Mononuclear cell (primary cell): ENCODE measurements at regions not wholly inside any gene's neighbourhood (a gene's known extent, or its start where the extent isn't known, plus 50 kb on each side); places are given as distances from the start of the nearest gene placed in this dataset.

Source experiments
- H3K27me3 ChIP-seq: 2 replicates; pipeline ENCODE4 v1.6.0; 2011; ENCODE audit warnings: low read length, control low read depth; ENCODE audit not compliant: insufficient read depth
- H3K4me1 ChIP-seq: 2 replicates; pipeline ENCODE4 v1.5.1; 2011; ENCODE audit warnings: mild to moderate bottlenecking, low read length, control low read depth; ENCODE audit not compliant: insufficient read depth
- H3K4me3 ChIP-seq: 2 replicates; pipeline ENCODE4 v1.5.1; 2011; ENCODE audit warnings: mild to moderate bottlenecking, low read length, moderate library complexity
- H3K9me3 ChIP-seq: 2 replicates; pipeline ENCODE4 v1.5.1; 2011; ENCODE audit warnings: low read depth, mild to moderate bottlenecking, control low read depth, low read length

- H3K4me1 ChIP-seq: no peaks in the 10 kb centered on the region
- H3K9me3 ChIP-seq: no peaks in the 10 kb centered on the region
- H3K27me3 ChIP-seq: no peaks in the 10 kb centered on the region
- H3K4me3 ChIP-seq: no peak overlapping the region
Observed at GRCh38 chr1:209513226-209513625, 70.3 kb upstream of the CAMK1G start.

GRCh38 chr1:209516771-209517680 is 66.5 kb upstream of the CAMK1G start:
- Histone ChIP-seq H3K27me3 (no peaks in the 10 kb centered on the region), H3K9me3 (no peaks in the 10 kb centered on the region), H3K4me1 (no peaks in the 10 kb centered on the region), H3K4me3 (no peak overlapping the region)

GRCh38 chr1:209517681-209518050 is 65.8 kb upstream of the CAMK1G start:
- Histone ChIP-seq H3K9me3 (no peaks in the 10 kb centered on the region), H3K27me3 (no peaks in the 10 kb centered on the region), H3K4me1 (no peaks in the 10 kb centered on the region), H3K4me3 (no peak overlapping the region)

- no peak overlapping the region for H3K4me3 ChIP-seq
- no peaks in the 10 kb centered on the region for H3K4me1 ChIP-seq
- H3K27me3 ChIP-seq: no peaks in the 10 kb centered on the region
- H3K9me3 ChIP-seq: no peaks in the 10 kb centered on the region
Observed at GRCh38 chr1:209519786-209520185, 63.7 kb upstream of the CAMK1G start.

GRCh38 chr1:209522826-209523225 is 60.7 kb upstream of the CAMK1G start:
- no peaks in the 10 kb centered on the region for H3K9me3 ChIP-seq
- H3K27me3 ChIP-seq: no peaks in the 10 kb centered on the region
- no peaks in the 10 kb centered on the region for H3K4me1 ChIP-seq
- no peak overlapping the region for H3K4me3 ChIP-seq

- no peaks in the 10 kb centered on the region for H3K27me3 ChIP-seq
- H3K9me3 ChIP-seq: no peaks in the 10 kb centered on the region
Observed at GRCh38 chr1:209526137-209526536, 57.4 kb upstream of the CAMK1G start.

GRCh38 chr1:209527372-209527771 is 56.1 kb upstream of the CAMK1G start:
- no peaks in the 10 kb centered on the region for H3K27me3 ChIP-seq
- H3K9me3 ChIP-seq: no peaks in the 10 kb centered on the region
- H3K4me1 ChIP-seq: no peaks in the 10 kb centered on the region

More at GRCh38 chr1:209526137-209526536, 57.4 kb upstream of the CAMK1G start:
- Histone ChIP-seq H3K4me3 (no peak overlapping the region), H3K4me1 (no peaks in the 10 kb centered on the region)

GRCh38 chr1:209527993-209528717 is 55.4 kb upstream of the CAMK1G start:
- Histone ChIP-seq H3K9me3 (no peaks in the 10 kb centered on the region), H3K27me3 (no peaks in the 10 kb centered on the region), H3K4me3 (no peak overlapping the region), H3K4me1 (no peaks in the 10 kb centered on the region)

More at GRCh38 chr1:209527372-209527771, 56.1 kb upstream of the CAMK1G start:
- no peak overlapping the region for H3K4me3 ChIP-seq

GRCh38 chr1:209529233-209529632 is 54.3 kb upstream of the CAMK1G start:
- Histone ChIP-seq H3K4me3 (no peak overlapping the region), H3K27me3 (no peaks in the 10 kb centered on the region), H3K4me1 (no peaks in the 10 kb centered on the region), H3K9me3 (no peaks in the 10 kb centered on the region)

GRCh38 chr1:209531006-209531405 is 52.5 kb upstream of the CAMK1G start:
- Histone ChIP-seq H3K27me3 (no peaks in the 10 kb centered on the region), H3K4me1 (no peaks in the 10 kb centered on the region), H3K9me3 (no peaks in the 10 kb centered on the region), H3K4me3 (no peak overlapping the region)

- no peaks in the 10 kb centered on the region for H3K4me1 ChIP-seq
- no peak overlapping the region for H3K4me3 ChIP-seq
- no peaks in the 10 kb centered on the region for H3K9me3 ChIP-seq
- H3K27me3 ChIP-seq: no peaks in the 10 kb centered on the region
Observed at GRCh38 chr1:209531549-209531948, 52.0 kb upstream of the CAMK1G start.
